Panc1 (cell line): ENCODE measurements at regions not wholly inside any gene's neighbourhood (a gene's known extent, or its start where the extent isn't known, plus 50 kb on each side); places are given as distances from the start of the nearest gene placed in this dataset.

Source experiments
- ATAC-seq: fragments of 200-7000 bp; cut with Tn5 transposase; 2 replicates; pipeline ENCODE4 v1.9.1; 2020; ENCODE audit warnings: mild to moderate bottlenecking, moderate library complexity
- BruUV-seq: library from RNA; stranded (reverse); fragments of 400-500 nt; replicated peaks from 2 replicates; lab custom pipeline; 2021; lab: Mats Ljungman, UMichigan
- CTCF ChIA-PET: fragments of 300-600 bp; sonication (Branson Sonifier 250); formaldehyde crosslinking; loops from one replicate; lab custom pipeline; 2022; ENCODE audit warnings: antibody characterized with exemption; lab: Charles Lee
- POLR2A ChIA-PET: fragments of 300-600 bp; sonication (Branson Sonifier 250); formaldehyde crosslinking; loops from one replicate; lab custom pipeline; 2022; ENCODE audit warnings: antibody characterized with exemption; lab: Charles Lee
- DNase-seq: peaks from one replicate; pipeline ENCODE4 v3.0.0-alpha.2; 2010; ENCODE audit warnings: low read depth, low spot score
- H3K27ac ChIP-seq: 2 replicates; pipeline ENCODE4 v1.5.1; 2011; ENCODE audit warnings: mild to moderate bottlenecking, low read length, inconsistent platforms
- H3K27me3 ChIP-seq: fragments of 200-500 bp; sonication (Bioruptor generic); 2 replicates; pipeline ENCODE4 v1.6.0; 2014; ENCODE audit warnings: low read length, inconsistent platforms; ENCODE audit not compliant: control insufficient read depth, insufficient read depth
- H3K36me3 ChIP-seq: fragments of 200-500 bp; sonication (Bioruptor generic); 2 replicates; pipeline ENCODE4 v1.5.1; 2014; ENCODE audit warnings: inconsistent platforms, mild to moderate bottlenecking, low read length, moderate library complexity; ENCODE audit not compliant: control insufficient read depth, insufficient read depth
- H3K4me1 ChIP-seq: 2 replicates; pipeline ENCODE4 v1.5.1; 2011; ENCODE audit warnings: inconsistent platforms, mild to moderate bottlenecking, low read length, moderate library complexity; ENCODE audit not compliant: control insufficient read depth, insufficient read depth
- H3K4me3 ChIP-seq, 2 experiments: 2 replicates each; pipeline ENCODE4 v1.5.1; 2011 to 2012; ENCODE audit warnings: low read depth in 2 of 2, low read length in 2 of 2, mild to moderate bottlenecking in 2 of 2, inconsistent platforms in 1 of 2, moderate library complexity in 1 of 2
- H3K9me3 ChIP-seq: fragments of 200-500 bp; sonication (Bioruptor generic); 2 replicates; pipeline ENCODE4 v1.5.1; 2014; ENCODE audit warnings: low read depth, mild to moderate bottlenecking, inconsistent platforms, low read length, moderate library complexity; ENCODE audit not compliant: control insufficient read depth, insufficient read depth
- POLR2AphosphoS5 ChIP-seq: IDR thresholded peaks from 2 replicates; pipeline ENCODE4 v1.6.1; 2012; ENCODE audit warnings: mild to moderate bottlenecking, low read depth, low read length, moderate library complexity
- SIN3A ChIP-seq: IDR thresholded peaks from 2 replicates; pipeline ENCODE4 v1.6.1; 2012; ENCODE audit warnings: low read depth, mild to moderate bottlenecking, low read length, moderate library complexity, borderline replicate concordance; ENCODE audit not compliant: insufficient read depth
- TCF7L2 ChIP-seq: IDR thresholded peaks from 2 replicates; pipeline ENCODE4 v1.6.1; 2011; ENCODE audit warnings: mild to moderate bottlenecking, low read depth, low read length, inconsistent platforms
- in situ Hi-C: cut with HindIII; loops from 2 replicates; pipeline ENCODE4 v1.10.0; 2016; ENCODE audit warnings: low sequenced_read_pairs, low pct_unique_long_range_greater_than_20kb
- intact Hi-C: fragments of 100-400 bp; cut with micrococcal nuclease; formaldehyde crosslinking; loops from one replicate; pipeline ENCODE4 v1.10.0; 2022; ENCODE audit not compliant: unreplicated experiment
- TF ChIP-seq, protein P1 (sequence below): fragments of 450-650 bp; IDR thresholded peaks from 2 replicates; pipeline ENCODE4 v1.5.1; 2017; ENCODE audit warnings: mild to moderate bottlenecking
- TF ChIP-seq, protein P2 (sequence below), 2 experiments: IDR thresholded peaks; 2 replicates each; pipeline ENCODE4 v1.6.1; 2011 to 2012; ENCODE audit warnings: low read depth in 2 of 2, control low read depth in 1 of 2, low read length in 1 of 2, mild to moderate bottlenecking in 1 of 2, moderate library complexity in 1 of 2; ENCODE audit not compliant: insufficient read depth in 1 of 2

DNA sequence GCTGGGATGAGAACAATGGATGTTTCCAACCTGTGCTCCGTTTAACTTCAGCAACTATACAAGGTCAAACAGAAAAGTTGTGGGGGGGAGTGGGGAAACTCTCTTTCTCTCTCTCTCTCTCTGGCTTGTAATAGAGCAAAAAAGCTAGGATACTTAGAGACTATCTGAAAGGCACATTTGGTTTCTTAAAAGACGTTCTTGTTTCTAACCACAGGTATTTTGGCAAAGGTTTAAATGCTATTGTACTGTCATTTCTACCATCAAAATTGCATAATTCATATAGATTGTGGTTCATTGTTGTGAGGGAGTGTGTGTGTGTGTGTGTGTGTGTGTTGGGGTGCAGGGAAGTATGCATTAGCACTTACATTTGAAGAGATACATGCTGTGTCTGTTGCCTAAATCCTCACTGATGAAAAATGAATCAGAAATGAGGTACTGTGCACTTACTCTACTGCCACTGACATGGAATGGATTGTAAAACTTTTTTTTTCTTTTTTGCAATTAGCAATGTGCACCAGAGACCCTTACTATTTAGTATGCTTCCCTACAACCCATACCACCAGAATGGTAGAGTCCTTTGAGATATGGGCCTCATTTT lies 841.0 kb upstream of the PIK3C3 start:
- no peaks in the 10 kb centered on the region for H3K9me3 ChIP-seq
- intact Hi-C loops (no loop called here), in situ Hi-C loops (no loop called here)
- BruUV-seq = no TSS peak
- H3K36me3 ChIP-seq = no peaks in the 10 kb centered on the region
- POLR2A ChIA-PET = no interaction called here
- H3K4me3 ChIP-seq = no peak overlapping the region
- H3K27ac ChIP-seq = no peak overlapping the region
- H3K27me3 ChIP-seq = no peaks in the 10 kb centered on the region
- TF ChIP-seq, protein P1, sequence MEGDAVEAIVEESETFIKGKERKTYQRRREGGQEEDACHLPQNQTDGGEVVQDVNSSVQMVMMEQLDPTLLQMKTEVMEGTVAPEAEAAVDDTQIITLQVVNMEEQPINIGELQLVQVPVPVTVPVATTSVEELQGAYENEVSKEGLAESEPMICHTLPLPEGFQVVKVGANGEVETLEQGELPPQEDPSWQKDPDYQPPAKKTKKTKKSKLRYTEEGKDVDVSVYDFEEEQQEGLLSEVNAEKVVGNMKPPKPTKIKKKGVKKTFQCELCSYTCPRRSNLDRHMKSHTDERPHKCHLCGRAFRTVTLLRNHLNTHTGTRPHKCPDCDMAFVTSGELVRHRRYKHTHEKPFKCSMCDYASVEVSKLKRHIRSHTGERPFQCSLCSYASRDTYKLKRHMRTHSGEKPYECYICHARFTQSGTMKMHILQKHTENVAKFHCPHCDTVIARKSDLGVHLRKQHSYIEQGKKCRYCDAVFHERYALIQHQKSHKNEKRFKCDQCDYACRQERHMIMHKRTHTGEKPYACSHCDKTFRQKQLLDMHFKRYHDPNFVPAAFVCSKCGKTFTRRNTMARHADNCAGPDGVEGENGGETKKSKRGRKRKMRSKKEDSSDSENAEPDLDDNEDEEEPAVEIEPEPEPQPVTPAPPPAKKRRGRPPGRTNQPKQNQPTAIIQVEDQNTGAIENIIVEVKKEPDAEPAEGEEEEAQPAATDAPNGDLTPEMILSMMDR = no peak
- TF ChIP-seq TCF7L2 (no peak), POLR2AphosphoS5 (no peak), SIN3A (no peak)
- TF ChIP-seq, protein P2, sequence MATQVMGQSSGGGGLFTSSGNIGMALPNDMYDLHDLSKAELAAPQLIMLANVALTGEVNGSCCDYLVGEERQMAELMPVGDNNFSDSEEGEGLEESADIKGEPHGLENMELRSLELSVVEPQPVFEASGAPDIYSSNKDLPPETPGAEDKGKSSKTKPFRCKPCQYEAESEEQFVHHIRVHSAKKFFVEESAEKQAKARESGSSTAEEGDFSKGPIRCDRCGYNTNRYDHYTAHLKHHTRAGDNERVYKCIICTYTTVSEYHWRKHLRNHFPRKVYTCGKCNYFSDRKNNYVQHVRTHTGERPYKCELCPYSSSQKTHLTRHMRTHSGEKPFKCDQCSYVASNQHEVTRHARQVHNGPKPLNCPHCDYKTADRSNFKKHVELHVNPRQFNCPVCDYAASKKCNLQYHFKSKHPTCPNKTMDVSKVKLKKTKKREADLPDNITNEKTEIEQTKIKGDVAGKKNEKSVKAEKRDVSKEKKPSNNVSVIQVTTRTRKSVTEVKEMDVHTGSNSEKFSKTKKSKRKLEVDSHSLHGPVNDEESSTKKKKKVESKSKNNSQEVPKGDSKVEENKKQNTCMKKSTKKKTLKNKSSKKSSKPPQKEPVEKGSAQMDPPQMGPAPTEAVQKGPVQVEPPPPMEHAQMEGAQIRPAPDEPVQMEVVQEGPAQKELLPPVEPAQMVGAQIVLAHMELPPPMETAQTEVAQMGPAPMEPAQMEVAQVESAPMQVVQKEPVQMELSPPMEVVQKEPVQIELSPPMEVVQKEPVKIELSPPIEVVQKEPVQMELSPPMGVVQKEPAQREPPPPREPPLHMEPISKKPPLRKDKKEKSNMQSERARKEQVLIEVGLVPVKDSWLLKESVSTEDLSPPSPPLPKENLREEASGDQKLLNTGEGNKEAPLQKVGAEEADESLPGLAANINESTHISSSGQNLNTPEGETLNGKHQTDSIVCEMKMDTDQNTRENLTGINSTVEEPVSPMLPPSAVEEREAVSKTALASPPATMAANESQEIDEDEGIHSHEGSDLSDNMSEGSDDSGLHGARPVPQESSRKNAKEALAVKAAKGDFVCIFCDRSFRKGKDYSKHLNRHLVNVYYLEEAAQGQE (IDR thresholded peaks at IDR 0.05; ENCODE audit: insufficient read depth in 1 of 2, low read depth in 2 of 2, low read length in 1 of 2) = no peak
- no peak for ATAC-seq
- no peaks in the 10 kb centered on the region for H3K4me1 ChIP-seq
- no peak for DNase-seq
- CTCF ChIA-PET = no interaction called here

DNA sequence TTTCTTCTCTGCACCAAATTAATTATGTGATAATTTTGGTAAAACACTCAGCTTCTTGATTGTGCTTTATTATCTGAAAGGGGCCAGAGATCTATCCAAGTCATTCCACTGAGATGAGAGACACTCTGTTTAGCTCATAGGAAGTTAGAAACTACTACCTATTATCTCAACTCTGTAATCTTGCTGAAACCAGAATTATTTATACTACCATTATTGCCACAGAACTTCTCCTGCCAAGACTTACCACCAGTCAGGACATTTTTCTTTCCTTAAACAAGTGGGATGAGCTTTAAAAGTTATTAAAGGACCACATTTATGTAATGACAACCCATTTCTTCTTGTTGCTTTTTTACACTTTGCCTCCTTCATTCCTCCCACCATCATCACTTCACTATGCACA lies 855.6 kb upstream of the PIK3C3 start:
- H3K27ac ChIP-seq = no peak overlapping the region
- BruUV-seq = no TSS peak
- H3K27me3 ChIP-seq = no peaks in the 10 kb centered on the region
- CTCF ChIA-PET = no interaction called here
- H3K36me3 ChIP-seq = no peaks in the 10 kb centered on the region
- in situ Hi-C loops (no loop called here), intact Hi-C loops (no loop called here)
- no peak overlapping the region for H3K4me3 ChIP-seq
- DNase-seq (no peak), ATAC-seq (no peak)
- H3K9me3 ChIP-seq = no peaks in the 10 kb centered on the region
- TF ChIP-seq, protein P2 (IDR thresholded peaks at IDR 0.05; ENCODE audit: insufficient read depth in 1 of 2, low read depth in 2 of 2, low read length in 1 of 2) = no peak
- TF ChIP-seq TCF7L2 = no peak
- no peak for TF ChIP-seq SIN3A
- POLR2A ChIA-PET = no interaction called here
- H3K4me1 ChIP-seq = no peaks in the 10 kb centered on the region
